SH-SY5Y (cell line): ENCODE measurements at regions not wholly inside any gene's neighbourhood (a gene's known extent, or its start where the extent isn't known, plus 50 kb on each side); places are given as distances from the start of the nearest gene placed in this dataset.

Experiments used
- GATA2 ChIP-seq: IDR thresholded peaks from 2 replicates; pipeline ENCODE4 v1.6.1; 2011; ENCODE audit warnings: mild to moderate bottlenecking, low read depth, low read length
- GATA3 ChIP-seq: IDR thresholded peaks from 2 replicates; pipeline ENCODE4 v1.6.1; 2011; ENCODE audit warnings: low read depth, mild to moderate bottlenecking, low read length, moderate library complexity

DNA sequence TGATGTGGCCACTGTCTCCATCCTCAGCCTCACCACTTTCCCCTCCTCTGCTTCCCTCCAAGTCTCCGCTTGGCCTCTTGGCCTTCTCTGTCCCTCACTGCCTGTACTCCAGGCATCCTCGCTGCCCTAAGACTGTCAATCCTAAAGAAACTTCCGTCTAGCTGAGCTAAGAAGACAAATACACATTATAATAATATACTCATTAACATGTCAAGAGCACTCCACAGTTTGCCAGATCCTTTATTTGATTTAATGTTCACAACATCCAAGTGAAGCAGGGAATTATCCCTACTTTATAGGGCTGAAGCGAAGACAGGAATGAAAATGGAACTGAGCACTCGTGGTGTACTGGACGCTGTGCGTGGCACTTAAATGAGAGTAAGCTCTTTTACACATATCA, 72.4 kb upstream of the SLC22A23 start:
- TF ChIP-seq GATA2, result no peak
- no peak for TF ChIP-seq GATA3
